BJ (cell line): ENCODE measurements at regions not wholly inside any gene's neighbourhood (a gene's known extent, or its start where the extent isn't known, plus 50 kb on each side); places are given as distances from the start of the nearest gene placed in this dataset.

Experiments
- CTCF ChIA-PET: fragments of 350-600 bp; formaldehyde crosslinking; extraction: SDS; loops from one replicate; lab custom pipeline; 2021; ENCODE audit warnings: antibody characterized with exemption, inconsistent platforms; lab: Yijun Ruan, JAX
- POLR2A ChIA-PET: fragments of 300-600 bp; sonication (Branson Sonifier 250); formaldehyde crosslinking; extraction: SDS; loops from one replicate; lab custom pipeline; 2021; ENCODE audit warnings: antibody characterized with exemption; lab: Charles Lee
- DNase-seq: peaks from one replicate; pipeline ENCODE4 v3.0.0-alpha.2; 2011; ENCODE audit warnings: low read depth
- H3K27me3 ChIP-seq: 2 replicates; pipeline ENCODE4 v1.6.0; 2011; ENCODE audit warnings: low read length; ENCODE audit not compliant: control insufficient read depth, insufficient read depth
- H3K36me3 ChIP-seq: 2 replicates; pipeline ENCODE4 v1.5.1; 2011; ENCODE audit warnings: low read length; ENCODE audit not compliant: control insufficient read depth, insufficient read depth
- H3K4me3 ChIP-seq: 2 replicates; pipeline ENCODE4 v1.5.1; 2011; ENCODE audit warnings: low read depth, mild to moderate bottlenecking, control low read depth, low read length
- CTCF ChIP-seq: IDR thresholded peaks from 2 replicates; pipeline ENCODE4 v1.5.1; 2011; ENCODE audit warnings: low read depth, mild to moderate bottlenecking, control low read depth, inconsistent platforms, low read length, moderate library complexity; ENCODE audit not compliant: insufficient read depth

DNA sequence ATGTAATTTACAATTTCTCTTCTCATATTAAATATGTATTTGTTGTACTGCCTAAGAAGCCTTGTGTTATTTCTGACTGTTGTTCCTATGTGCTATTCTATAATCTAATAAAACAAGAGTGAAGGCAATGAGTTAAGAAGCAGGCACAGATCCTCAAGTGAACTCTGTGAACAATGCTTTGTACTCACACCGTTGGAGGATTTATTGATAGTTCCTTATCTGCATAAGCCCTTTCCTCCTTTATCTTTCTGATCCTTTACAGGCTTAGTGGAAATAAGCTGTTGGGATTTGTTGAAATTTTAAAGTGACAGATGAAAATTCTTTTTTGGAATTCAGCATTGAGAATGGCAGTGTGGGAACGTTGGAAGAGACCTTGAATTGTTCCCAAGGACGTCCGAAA, 329.6 kb upstream of the NPVF start:
- DNase-seq, result no peak
- Histone ChIP-seq H3K4me3 (no peak overlapping the region), H3K27me3 (0 out of 2 replicates have a peak, but pooled peaks cover 1% of the 10 kb centered on the region), H3K36me3 (no peaks in the 10 kb centered on the region)
- ChIA-PET POLR2A (no interaction called here), CTCF (no interaction called here)
- TF ChIP-seq CTCF, result no peak

GRCh38 chr7:25558605-25559004, 330.3 kb upstream of the NPVF start:
- TF ChIP-seq CTCF, result no peak
- POLR2A ChIA-PET, result no interaction called here
- CTCF ChIA-PET, result no interaction called here
- 0 out of 2 replicates have a peak, but pooled peaks cover 1% of the 10 kb centered on the region for H3K27me3 ChIP-seq
- no peaks in the 10 kb centered on the region for H3K36me3 ChIP-seq
- no peak overlapping the region for H3K4me3 ChIP-seq
- no peak for DNase-seq

DNA sequence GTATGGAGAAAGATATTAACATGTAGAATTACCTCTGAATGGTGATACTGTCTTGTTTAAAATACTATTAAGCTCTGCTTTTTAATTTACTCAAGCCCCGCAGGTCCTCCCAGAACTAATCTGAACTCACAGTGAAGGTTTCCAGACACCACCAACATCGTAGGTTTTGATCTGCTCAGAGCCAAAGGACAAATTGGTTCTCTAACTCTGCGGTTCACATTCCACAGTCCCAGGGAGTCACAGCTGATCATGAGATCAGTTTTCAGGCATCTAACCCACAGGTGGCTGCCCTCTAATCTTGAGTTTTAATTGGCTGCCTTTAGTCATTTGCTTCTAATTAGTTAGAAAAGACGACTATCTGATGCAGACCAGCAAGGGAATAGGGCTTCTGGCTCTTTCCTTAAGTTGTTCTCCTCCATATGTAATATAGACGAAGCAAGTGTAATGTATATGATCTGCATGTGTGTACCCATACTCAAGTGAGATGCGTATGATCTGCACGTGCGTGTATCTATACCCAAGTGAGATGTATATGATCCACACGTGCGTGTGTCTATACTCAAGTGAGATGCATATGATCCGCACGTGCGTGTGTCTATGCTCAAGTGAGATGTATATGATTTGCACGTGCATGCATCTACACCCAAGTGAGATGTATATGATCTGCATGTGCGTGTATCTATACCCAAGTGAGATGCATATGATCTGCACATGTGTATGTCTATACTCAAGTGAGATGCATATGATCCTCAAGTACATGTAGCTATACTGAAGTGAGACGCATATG, 331.5 kb upstream of the NPVF start:
- POLR2A ChIA-PET, result no interaction called here
- CTCF ChIA-PET, result interaction anchor here (0.6 to 1.8 kb wide), 2 partner anchors 210 to 292 kb away, joined by 3 to 5 read pairs; no protein-coding TSS in a partner anchor
- Histone ChIP-seq H3K36me3 (no peaks in the 10 kb centered on the region), H3K4me3 (no peak overlapping the region), H3K27me3 (peaks cover 3% of the 10 kb centered on the region; the same call in 1 of the 2 replicates)
- no peak for TF ChIP-seq CTCF
- no peak for DNase-seq

GRCh38 chr7:25562673-25563182, 334.4 kb upstream of the NPVF start:
- DNase-seq, result no peak
- no peaks in the 10 kb centered on the region for H3K36me3 ChIP-seq
- no peak overlapping the region for H3K4me3 ChIP-seq
- H3K27me3 ChIP-seq, result peaks cover 3% of the 10 kb centered on the region; the same call in 1 of the 2 replicates
- CTCF ChIA-PET, result interaction anchor here (0.6 to 6.0 kb wide), 5 partner anchors 59 to 304 kb away, joined by 3 to 54 read pairs (median 3); no protein-coding TSS in a partner anchor
- POLR2A ChIA-PET, result no interaction called here
- no peak for TF ChIP-seq CTCF

GRCh38 chr7:25565002-25565401, 336.7 kb upstream of the NPVF start:
- Histone ChIP-seq H3K36me3 (no peaks in the 10 kb centered on the region), H3K4me3 (no peak overlapping the region), H3K27me3 (peaks cover 3% of the 10 kb centered on the region; the same call in 1 of the 2 replicates)
- no peak for TF ChIP-seq CTCF
- no peak for DNase-seq
- ChIA-PET POLR2A (no interaction called here), CTCF (interaction anchor here (1.0 to 6.0 kb wide), 17 partner anchors 9 to 309 kb away, joined by 3 to 54 read pairs (median 6); no protein-coding TSS in a partner anchor)
